SU-DHL-6 (cell line): ENCODE measurements at regions not wholly inside any gene's neighbourhood (a gene's known extent, or its start where the extent isn't known, plus 50 kb on each side); places are given as distances from the start of the nearest gene placed in this dataset.

Experiments used
- H2AFZ ChIP-seq: fragments of 200-600 bp; sonication (generic); 2 replicates; pipeline ENCODE4 v1.6.1; 2014; ENCODE audit warnings: low read depth, mild to moderate bottlenecking, moderate library complexity, mixed read lengths, antibody characterized with exemption, low read length; ENCODE audit not compliant: severe bottlenecking
- H3F3A ChIP-seq: fragments of 200-600 bp; shearing (Covaris generic); 2 replicates; pipeline ENCODE4 v1.6.0; 2016; ENCODE audit warnings: antibody characterized with exemption, mild to moderate bottlenecking; ENCODE audit not compliant: insufficient read depth
- H3K27ac ChIP-seq: fragments of 200-600 bp; sonication (generic); 2 replicates; pipeline ENCODE4 v1.5.1; 2016; ENCODE audit warnings: low read depth, mild to moderate bottlenecking, low read length, moderate library complexity, mixed read lengths
- H3K27me3 ChIP-seq: fragments of 200-600 bp; sonication (generic), shearing (Covaris generic); 2 replicates; pipeline ENCODE4 v1.6.0; 2014; ENCODE audit warnings: mild to moderate bottlenecking, low read length
- H3K36me3 ChIP-seq: fragments of 200-600 bp; sonication (generic); 2 replicates; pipeline ENCODE4 v1.6.1; 2014; ENCODE audit warnings: mild to moderate bottlenecking, low read length, mixed read lengths
- H3K4me2 ChIP-seq: fragments of 300-600, 200-600 bp; shearing (Covaris generic), sonication (generic); 2 replicates; pipeline ENCODE4 v1.6.0; 2014; ENCODE audit warnings: low read length, low read depth, mild to moderate bottlenecking; ENCODE audit not compliant: poor library complexity, severe bottlenecking
- H3K4me3 ChIP-seq: fragments of 200-600 bp; sonication (generic); 2 replicates; pipeline ENCODE4 v1.5.1; 2014; ENCODE audit warnings: antibody characterized with exemption, low read length, mild to moderate bottlenecking, mixed read lengths; ENCODE audit not compliant: insufficient read depth, poor library complexity, severe bottlenecking
- H3K79me2 ChIP-seq: fragments of 200-600 bp; sonication (generic); 2 replicates; pipeline ENCODE4 v1.6.1; 2014; ENCODE audit warnings: mild to moderate bottlenecking, low read length, moderate library complexity; ENCODE audit not compliant: insufficient read depth
- H3K9ac ChIP-seq: fragments of 200-600 bp; sonication (generic); 2 replicates; pipeline ENCODE4 v1.7.0; 2014; ENCODE audit warnings: mild to moderate bottlenecking, low read length
- H3K9me2 ChIP-seq: fragments of 200-600 bp; sonication (generic); replicated peaks from 2 replicates; pipeline ENCODE4 v1.6.1; 2014; ENCODE audit warnings: low read length; ENCODE audit not compliant: insufficient read depth
- H3K9me3 ChIP-seq: fragments of 200-600 bp; sonication (generic); 2 replicates; pipeline ENCODE4 v1.6.1; 2014; ENCODE audit warnings: low read length, mixed read lengths; ENCODE audit not compliant: insufficient read depth
- H4K20me1 ChIP-seq: fragments of 200-600 bp; sonication (generic); 2 replicates; pipeline ENCODE4 v1.6.1; 2014; ENCODE audit warnings: low read depth, mild to moderate bottlenecking, antibody characterized with exemption, low read length, moderate library complexity, mixed read lengths
- EZH2phosphoT487 ChIP-seq: fragments of 200-600 bp; sonication (generic), shearing (Covaris generic); conservative IDR thresholded peaks from 2 replicates; pipeline ENCODE4 v1.6.1; 2018; ENCODE audit warnings: mild to moderate bottlenecking, antibody characterized with exemption, low read length, moderate library complexity, mixed read lengths
- TF ChIP-seq, protein P1 (sequence below): fragments of 200-600 bp; sonication (generic); IDR thresholded peaks from one replicate; pipeline ENCODE4 v1.5.1; 2017; ENCODE audit warnings: antibody characterized with exemption, mild to moderate bottlenecking, low read length, moderate library complexity; ENCODE audit not compliant: insufficient read depth, poor library complexity, severe bottlenecking

DNA sequence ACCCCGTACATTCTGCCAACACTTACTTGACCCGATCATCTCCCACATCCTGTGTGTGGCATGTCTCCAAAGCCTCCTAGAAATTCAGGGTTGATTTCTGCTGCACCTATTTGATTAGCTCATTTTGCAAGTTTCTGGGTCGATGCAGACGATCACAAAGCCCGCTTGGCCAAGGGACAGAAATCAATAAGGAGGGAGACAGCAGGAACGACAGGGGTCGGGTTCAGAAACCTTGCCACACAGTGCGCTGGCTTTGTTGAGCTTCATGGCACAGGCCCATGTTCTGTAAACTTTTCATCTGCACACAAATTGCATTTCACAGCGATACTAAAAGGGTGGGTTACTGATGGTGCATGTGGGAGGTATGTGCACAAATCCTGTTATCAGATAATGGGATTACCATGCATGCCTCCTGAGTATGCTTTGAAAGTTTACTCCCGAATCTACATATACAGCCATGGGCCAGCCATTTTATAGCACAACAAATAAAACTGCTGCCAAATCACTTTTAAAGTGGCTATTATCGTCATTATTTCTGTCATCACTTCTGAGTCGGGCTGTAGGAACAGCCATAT is 95.9 kb upstream of the ATP11B start:
- TF ChIP-seq, protein P1, sequence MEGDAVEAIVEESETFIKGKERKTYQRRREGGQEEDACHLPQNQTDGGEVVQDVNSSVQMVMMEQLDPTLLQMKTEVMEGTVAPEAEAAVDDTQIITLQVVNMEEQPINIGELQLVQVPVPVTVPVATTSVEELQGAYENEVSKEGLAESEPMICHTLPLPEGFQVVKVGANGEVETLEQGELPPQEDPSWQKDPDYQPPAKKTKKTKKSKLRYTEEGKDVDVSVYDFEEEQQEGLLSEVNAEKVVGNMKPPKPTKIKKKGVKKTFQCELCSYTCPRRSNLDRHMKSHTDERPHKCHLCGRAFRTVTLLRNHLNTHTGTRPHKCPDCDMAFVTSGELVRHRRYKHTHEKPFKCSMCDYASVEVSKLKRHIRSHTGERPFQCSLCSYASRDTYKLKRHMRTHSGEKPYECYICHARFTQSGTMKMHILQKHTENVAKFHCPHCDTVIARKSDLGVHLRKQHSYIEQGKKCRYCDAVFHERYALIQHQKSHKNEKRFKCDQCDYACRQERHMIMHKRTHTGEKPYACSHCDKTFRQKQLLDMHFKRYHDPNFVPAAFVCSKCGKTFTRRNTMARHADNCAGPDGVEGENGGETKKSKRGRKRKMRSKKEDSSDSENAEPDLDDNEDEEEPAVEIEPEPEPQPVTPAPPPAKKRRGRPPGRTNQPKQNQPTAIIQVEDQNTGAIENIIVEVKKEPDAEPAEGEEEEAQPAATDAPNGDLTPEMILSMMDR: no peak
- no peak for TF ChIP-seq EZH2phosphoT487

DNA sequence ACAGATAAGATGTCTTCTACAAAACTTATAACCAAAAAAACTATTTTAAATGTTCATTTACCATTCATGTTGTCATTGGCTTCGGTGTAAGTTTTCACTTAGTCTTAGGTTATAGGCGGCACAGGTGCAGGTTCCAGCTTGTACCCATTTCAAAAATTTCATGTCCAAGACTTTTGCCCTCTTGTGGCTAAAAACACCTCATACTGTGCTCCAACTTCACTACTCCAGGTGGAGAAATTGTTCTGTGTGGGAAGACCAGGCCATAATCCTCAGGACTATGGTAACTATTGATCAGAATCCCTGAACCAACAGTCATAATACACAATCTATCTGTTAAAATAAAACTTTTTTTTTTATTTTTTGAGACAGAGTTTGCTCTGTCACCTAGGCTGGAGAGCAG is 95.2 kb upstream of the ATP11B start:
- H3K27ac ChIP-seq: no peak overlapping the region
- no peaks in the 10 kb centered on the region for H3K36me3 ChIP-seq
- H3F3A ChIP-seq: no peaks in the 10 kb centered on the region
- H3K79me2 ChIP-seq: no peaks in the 10 kb centered on the region
- no peak overlapping the region for H3K4me2 ChIP-seq
- no peaks in the 10 kb centered on the region for H3K9me2 ChIP-seq
- no peak overlapping the region for H3K4me3 ChIP-seq
- no peaks in the 10 kb centered on the region for H3K27me3 ChIP-seq
- H3K9ac ChIP-seq: no peak overlapping the region
- no peaks in the 10 kb centered on the region for H4K20me1 ChIP-seq
- TF ChIP-seq EZH2phosphoT487: no peak
- TF ChIP-seq, protein P1: no peak
- H3K9me3 ChIP-seq: no peaks in the 10 kb centered on the region
- H2AFZ ChIP-seq: no peak overlapping the region

More for the DNA sequence above, 95.9 kb upstream of the ATP11B start:
- no peak overlapping the region for H3K4me3 ChIP-seq
- H4K20me1 ChIP-seq: no peaks in the 10 kb centered on the region
- no peaks in the 10 kb centered on the region for H3K9me3 ChIP-seq
- H3K27me3 ChIP-seq: no peaks in the 10 kb centered on the region
- H3K27ac ChIP-seq: no peak overlapping the region
- no peaks in the 10 kb centered on the region for H3F3A ChIP-seq
- no peaks in the 10 kb centered on the region for H3K79me2 ChIP-seq
- H3K9me2 ChIP-seq: no peaks in the 10 kb centered on the region
- H3K36me3 ChIP-seq: no peaks in the 10 kb centered on the region
- H2AFZ ChIP-seq: no peak overlapping the region
- no peak overlapping the region for H3K4me2 ChIP-seq
- no peak overlapping the region for H3K9ac ChIP-seq

DNA sequence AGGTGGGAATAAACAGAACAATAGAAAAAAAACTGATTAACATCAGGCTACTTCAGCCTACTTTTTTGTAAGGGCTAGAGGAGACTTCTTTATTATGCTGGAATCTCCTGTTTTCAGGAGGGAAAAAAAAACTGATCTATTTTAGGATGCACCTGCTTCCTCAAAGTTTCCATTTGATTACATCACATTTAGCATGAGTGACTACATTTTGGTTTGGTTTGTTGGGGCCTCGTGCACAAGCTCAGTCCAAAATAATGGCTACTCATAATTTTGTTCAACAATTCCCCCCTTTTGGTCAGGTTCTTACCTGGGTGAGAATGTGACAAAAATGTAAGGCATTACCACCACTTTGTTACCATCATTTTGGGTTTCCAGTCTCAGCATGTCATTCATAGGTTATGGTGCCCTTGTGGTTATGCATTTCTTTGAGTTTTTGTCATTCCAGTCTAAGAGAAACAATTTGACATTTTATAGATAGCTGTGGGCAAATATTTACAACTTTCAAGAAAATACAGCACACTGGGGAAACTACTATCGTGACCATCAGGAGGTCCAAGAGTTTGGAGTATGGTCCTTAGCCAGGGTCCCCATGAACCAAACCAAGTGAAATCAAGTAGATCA is 93.6 kb upstream of the ATP11B start:
- Histone ChIP-seq H3K9me2 (no peaks in the 10 kb centered on the region), H3K27me3 (no peaks in the 10 kb centered on the region), H2AFZ (no peak overlapping the region), H3K4me3 (no peak overlapping the region), H4K20me1 (no peaks in the 10 kb centered on the region), H3K9me3 (no peaks in the 10 kb centered on the region), H3K9ac (no peak overlapping the region), H3K27ac (no peak overlapping the region), H3K4me2 (no peak overlapping the region), H3K79me2 (no peaks in the 10 kb centered on the region), H3K36me3 (no peaks in the 10 kb centered on the region), H3F3A (no peaks in the 10 kb centered on the region)
- TF ChIP-seq, protein P1: no peak
- TF ChIP-seq EZH2phosphoT487: no peak
